BE2C (cell line): ENCODE measurements at regions not wholly inside any gene's neighbourhood (a gene's known extent, or its start where the extent isn't known, plus 50 kb on each side); places are given as distances from the start of the nearest gene placed in this dataset.
"Not testable (repeated sequence)": the region's sequence is repeated elsewhere in the genome, so short reads cannot be mapped to it uniquely, and the experiment has no call there.

ENCODE experiments used
- DNase-seq: peaks from one replicate; pipeline ENCODE4 v3.0.0-alpha.2; 2020
- H3K27me3 ChIP-seq: fragments of 250-450 bp; sonication (Bioruptor Pico); 2 replicates; pipeline ENCODE4 v1.5.1; 2020; ENCODE audit warnings: mild to moderate bottlenecking
- H3K36me3 ChIP-seq: fragments of 250-450 bp; sonication (Bioruptor Pico); 2 replicates; pipeline ENCODE4 v1.5.1; 2020; ENCODE audit warnings: mild to moderate bottlenecking
- H3K4me1 ChIP-seq: fragments of 250-450 bp; sonication (Bioruptor Pico); 2 replicates; pipeline ENCODE4 v1.5.1; 2020
- H3K4me3 ChIP-seq: 2 replicates; pipeline ENCODE4 v1.5.1; 2011; ENCODE audit warnings: low read depth, low read length
- H3K9me3 ChIP-seq: fragments of 250-450 bp; sonication (Bioruptor Pico); 2 replicates; pipeline ENCODE4 v1.5.1; 2020
- TF ChIP-seq, protein P1 (sequence below): IDR thresholded peaks from 2 replicates; pipeline ENCODE4 v1.5.1; 2012; ENCODE audit warnings: mild to moderate bottlenecking, low read depth, low read length

DNA sequence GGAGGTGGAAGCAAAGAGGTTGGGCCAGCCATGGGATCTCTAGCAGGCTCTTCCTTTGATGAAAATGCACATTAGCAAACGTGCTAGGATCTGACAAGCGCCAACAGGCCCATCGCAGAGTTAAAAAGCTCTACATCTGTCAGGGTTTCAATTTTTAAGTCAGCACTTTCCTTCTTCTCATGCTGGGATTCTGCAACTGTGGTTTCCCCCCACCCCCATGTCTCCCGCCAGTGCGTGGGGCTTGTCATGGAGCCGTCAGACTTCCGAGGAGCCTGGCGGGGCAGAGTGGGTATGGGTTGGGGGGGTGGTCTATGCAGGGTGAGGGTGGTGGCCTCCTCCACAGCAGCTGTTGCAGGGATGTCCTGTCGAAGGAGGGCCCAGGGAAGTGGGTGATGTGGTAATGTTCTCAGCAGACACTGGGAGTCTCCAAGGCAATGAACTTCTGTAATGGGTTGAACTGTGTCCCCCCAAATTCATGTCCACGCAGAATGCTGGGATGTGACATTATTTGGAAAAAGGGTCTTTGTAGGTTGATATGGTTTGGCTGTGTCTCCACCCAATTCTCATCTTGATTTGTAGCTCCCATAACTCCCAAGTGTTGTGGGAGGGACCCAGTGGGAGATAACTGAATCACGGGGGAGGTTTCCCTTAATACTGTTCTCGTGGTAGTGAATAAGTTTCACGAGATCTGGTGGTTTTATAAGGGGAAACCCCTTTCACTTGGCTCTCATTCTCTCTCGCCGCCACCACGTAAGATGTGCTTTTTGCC is 115.2 kb upstream of the MAP1LC3B2 start:
- no peak overlapping the region for H3K4me3 ChIP-seq
- H3K9me3 ChIP-seq = no peaks in the 10 kb centered on the region
- H3K36me3 ChIP-seq = no peaks in the 10 kb centered on the region
- no peaks in the 10 kb centered on the region for H3K27me3 ChIP-seq
- TF ChIP-seq, protein P1, sequence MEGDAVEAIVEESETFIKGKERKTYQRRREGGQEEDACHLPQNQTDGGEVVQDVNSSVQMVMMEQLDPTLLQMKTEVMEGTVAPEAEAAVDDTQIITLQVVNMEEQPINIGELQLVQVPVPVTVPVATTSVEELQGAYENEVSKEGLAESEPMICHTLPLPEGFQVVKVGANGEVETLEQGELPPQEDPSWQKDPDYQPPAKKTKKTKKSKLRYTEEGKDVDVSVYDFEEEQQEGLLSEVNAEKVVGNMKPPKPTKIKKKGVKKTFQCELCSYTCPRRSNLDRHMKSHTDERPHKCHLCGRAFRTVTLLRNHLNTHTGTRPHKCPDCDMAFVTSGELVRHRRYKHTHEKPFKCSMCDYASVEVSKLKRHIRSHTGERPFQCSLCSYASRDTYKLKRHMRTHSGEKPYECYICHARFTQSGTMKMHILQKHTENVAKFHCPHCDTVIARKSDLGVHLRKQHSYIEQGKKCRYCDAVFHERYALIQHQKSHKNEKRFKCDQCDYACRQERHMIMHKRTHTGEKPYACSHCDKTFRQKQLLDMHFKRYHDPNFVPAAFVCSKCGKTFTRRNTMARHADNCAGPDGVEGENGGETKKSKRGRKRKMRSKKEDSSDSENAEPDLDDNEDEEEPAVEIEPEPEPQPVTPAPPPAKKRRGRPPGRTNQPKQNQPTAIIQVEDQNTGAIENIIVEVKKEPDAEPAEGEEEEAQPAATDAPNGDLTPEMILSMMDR = no peak
- no peaks in the 10 kb centered on the region for H3K4me1 ChIP-seq
- DNase-seq = no peak

DNA sequence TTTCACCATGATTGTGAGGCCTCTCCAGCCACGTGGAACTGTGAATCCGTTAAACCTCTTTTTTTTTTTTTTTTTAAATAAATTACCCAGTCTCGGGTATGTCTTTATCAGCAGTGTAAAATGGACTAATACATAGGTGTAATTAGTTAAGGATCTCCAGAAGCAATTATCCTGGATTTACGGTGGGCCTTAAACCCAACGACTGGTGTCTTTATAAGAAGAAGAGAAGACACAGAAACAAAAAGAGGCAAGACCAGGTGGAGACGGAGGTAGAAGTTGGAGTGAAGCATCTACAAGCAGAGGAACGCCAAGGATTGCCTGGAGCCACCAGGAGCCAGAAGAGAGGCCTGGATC is 114.6 kb upstream of the MAP1LC3B2 start:
- no peaks in the 10 kb centered on the region for H3K9me3 ChIP-seq
- TF ChIP-seq, protein P1 = no peak
- H3K27me3 ChIP-seq = no peaks in the 10 kb centered on the region
- DNase-seq = no peak
- no peaks in the 10 kb centered on the region for H3K36me3 ChIP-seq
- H3K4me3 ChIP-seq = no peak overlapping the region
- H3K4me1 ChIP-seq = no peaks in the 10 kb centered on the region

DNA sequence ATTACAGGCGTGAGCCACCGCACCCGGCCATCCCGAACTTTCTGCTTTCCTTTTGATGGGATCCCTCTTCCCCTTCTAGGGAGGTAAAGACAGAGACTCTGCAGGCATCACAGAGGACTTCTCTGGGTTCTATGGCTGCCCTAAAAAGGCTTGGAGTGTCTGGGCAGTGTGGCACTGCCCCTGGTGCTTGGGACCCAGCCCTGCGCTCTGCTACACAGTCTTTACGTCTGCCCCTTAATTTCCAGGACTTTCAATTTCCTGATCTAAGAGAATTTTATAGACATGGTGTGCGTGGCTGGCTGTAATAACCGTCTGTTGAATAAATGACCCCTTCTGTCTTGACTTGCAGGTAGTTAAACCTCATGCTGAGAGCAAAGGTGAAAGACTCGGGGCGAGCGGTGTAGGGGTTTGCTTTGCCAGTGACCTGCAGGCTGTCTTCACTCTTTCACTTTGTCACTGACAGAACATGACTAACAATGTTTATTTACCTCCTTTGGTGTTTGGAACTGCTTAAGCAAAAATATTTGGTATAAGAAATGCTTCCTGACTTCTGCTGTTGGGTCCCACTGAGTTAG is 110.9 kb upstream of the MAP1LC3B2 start:
- Histone ChIP-seq H3K27me3 (no peaks in the 10 kb centered on the region), H3K9me3 (no peaks in the 10 kb centered on the region), H3K4me1 (no peaks in the 10 kb centered on the region), H3K4me3 (no peak overlapping the region), H3K36me3 (no peaks in the 10 kb centered on the region)
- TF ChIP-seq, protein P1 = no peak
- no peak for DNase-seq

DNA sequence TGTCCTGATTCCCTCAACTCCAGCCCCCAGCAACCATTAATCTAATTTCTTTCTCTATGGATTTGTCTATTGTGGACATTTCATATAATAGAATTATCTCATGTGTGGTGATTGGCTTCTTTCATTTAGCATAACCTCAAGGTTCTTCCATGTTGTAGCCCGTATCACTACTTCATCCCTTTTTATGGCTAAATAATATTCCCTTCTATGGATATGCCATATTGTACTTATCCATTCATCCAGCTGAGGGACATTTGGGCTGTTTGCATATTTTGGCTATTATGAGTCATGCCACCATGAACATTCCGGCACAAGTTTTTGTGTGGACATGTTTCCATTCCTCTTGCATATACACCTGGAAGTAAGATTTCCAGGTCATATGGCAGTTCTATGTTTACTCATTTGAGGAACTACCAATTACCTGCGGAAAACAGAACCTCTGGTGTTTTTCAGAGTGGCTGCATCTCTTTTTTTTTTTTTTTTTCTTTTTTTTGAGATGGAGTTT is 108.7 kb upstream of the MAP1LC3B2 start:
- no peak for DNase-seq
- Histone ChIP-seq H3K36me3 (no peaks in the 10 kb centered on the region), H3K4me3 (no peak overlapping the region), H3K27me3 (no peaks in the 10 kb centered on the region), H3K9me3 (no peaks in the 10 kb centered on the region), H3K4me1 (no peaks in the 10 kb centered on the region)
- TF ChIP-seq, protein P1 = no peak

DNA sequence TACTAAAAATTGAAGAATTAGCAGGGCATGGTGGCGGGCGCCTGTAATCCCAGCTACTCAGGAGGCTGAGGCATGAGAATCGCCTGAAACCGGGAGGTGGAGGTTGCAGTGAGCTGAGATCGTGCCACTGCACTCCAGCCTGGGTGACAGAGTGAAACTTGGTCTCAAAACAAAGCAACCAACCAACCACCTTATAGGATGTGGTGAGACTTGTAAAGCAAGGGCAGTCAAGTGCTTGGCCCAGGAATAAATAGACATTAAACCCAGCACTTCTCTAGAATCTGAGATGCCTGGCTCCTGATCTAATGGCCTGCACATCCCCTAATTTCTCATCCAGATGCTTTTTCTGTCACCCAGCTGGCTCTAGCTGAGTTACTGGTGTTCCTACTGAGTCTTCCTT is 106.2 kb upstream of the MAP1LC3B2 start:
- H3K4me1 ChIP-seq, DNase-seq, H3K9me3 ChIP-seq, H3K27me3 ChIP-seq, H3K36me3 ChIP-seq, H3K4me3 ChIP-seq: not testable (repeated sequence)

DNA sequence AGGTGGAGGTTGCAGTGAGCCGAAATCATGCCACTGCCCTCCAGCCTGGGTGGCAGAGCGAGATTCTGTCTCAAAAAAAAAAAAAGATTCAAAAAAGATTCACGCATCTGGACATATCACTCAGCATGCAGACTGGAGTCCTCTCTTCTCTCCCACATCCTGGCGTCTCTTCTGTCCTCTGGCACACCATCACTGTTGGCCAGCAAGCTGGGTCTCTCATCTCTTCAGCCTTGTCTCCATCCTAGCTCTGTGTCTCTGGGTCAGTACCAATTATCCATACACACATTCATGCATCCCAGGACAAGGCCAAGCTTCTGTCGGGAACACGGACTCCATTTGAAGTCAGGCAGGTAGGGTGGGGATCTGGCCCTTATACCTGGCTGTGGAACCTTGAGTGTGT is 105.5 kb upstream of the MAP1LC3B2 start:
- H3K4me3 ChIP-seq = no peak overlapping the region
- no peaks in the 10 kb centered on the region for H3K36me3 ChIP-seq
- no peak for DNase-seq
- H3K4me1 ChIP-seq = no peaks in the 10 kb centered on the region
- TF ChIP-seq, protein P1 = no peak
- no peaks in the 10 kb centered on the region for H3K27me3 ChIP-seq
- H3K9me3 ChIP-seq = no peaks in the 10 kb centered on the region
